Brain microvascular endothelial cell (primary cell): ENCODE measurements at regions not wholly inside any gene's neighbourhood (a gene's known extent, or its start where the extent isn't known, plus 50 kb on each side); places are given as distances from the start of the nearest gene placed in this dataset.

ENCODE experiments used
- DNase-seq: peaks from one replicate; pipeline ENCODE4 v3.0.0-alpha.2; 2020
- H3K27ac ChIP-seq: fragments of 250-450 bp; sonication (Bioruptor Pico); 2 replicates; pipeline ENCODE4 v1.5.1; 2020; ENCODE audit warnings: mild to moderate bottlenecking, moderate library complexity
- H3K27me3 ChIP-seq: fragments of 250-450 bp; sonication (Bioruptor Pico); replicated peaks from 2 replicates; pipeline ENCODE4 v1.5.1; 2020; ENCODE audit warnings: mild to moderate bottlenecking
- H3K36me3 ChIP-seq: fragments of 250-450 bp; sonication (Bioruptor Pico); replicated peaks from 2 replicates; pipeline ENCODE4 v1.5.1; 2020; ENCODE audit warnings: mild to moderate bottlenecking
- H3K4me3 ChIP-seq: 2 replicates; pipeline ENCODE4 v1.5.1; 2011; ENCODE audit warnings: low read depth, mild to moderate bottlenecking, control low read depth, low read length, moderate library complexity
- CTCF ChIP-seq: IDR thresholded peaks from 2 replicates; pipeline ENCODE4 v1.5.1; 2011; ENCODE audit warnings: low read depth, mild to moderate bottlenecking, moderate library complexity, low read length, control low read depth, inconsistent platforms; ENCODE audit errors: missing control alignments
- in situ Hi-C: cut with HindIII; loops from 2 replicates; pipeline ENCODE4 v1.10.0; 2017; ENCODE audit warnings: low sequenced_read_pairs, low pct_ligation_motif_present

- Histone ChIP-seq H3K36me3 (no peaks in the 10 kb centered on the region), H3K27ac (no peak overlapping the region), H3K27me3 (no peaks in the 10 kb centered on the region), H3K4me3 (no peak overlapping the region)
- no peak for TF ChIP-seq CTCF
- no peak for DNase-seq
- in situ Hi-C loops = no loop called here
These were observed 460.5 kb downstream of the DSC3 start for GRCh38 chr18:30582078-30582477.

GRCh38 chr18:30578707-30579106, 463.8 kb downstream of the DSC3 start:
- H3K4me3 ChIP-seq = no peak overlapping the region
- no peak for DNase-seq
- in situ Hi-C loops = no loop called here
- no peaks in the 10 kb centered on the region for H3K27me3 ChIP-seq
- no peaks in the 10 kb centered on the region for H3K36me3 ChIP-seq
- no peak for TF ChIP-seq CTCF
- H3K27ac ChIP-seq = no peak overlapping the region

GRCh38 chr18:30572214-30572613, 470.3 kb downstream of the DSC3 start:
- no peak for DNase-seq
- no peak overlapping the region for H3K27ac ChIP-seq
- H3K36me3 ChIP-seq = no peaks in the 10 kb centered on the region
- no peak overlapping the region for H3K4me3 ChIP-seq
- in situ Hi-C loops = no loop called here
- no peak for TF ChIP-seq CTCF
- H3K27me3 ChIP-seq = no peaks in the 10 kb centered on the region

- Histone ChIP-seq H3K27me3 (no peaks in the 10 kb centered on the region), H3K36me3 (no peaks in the 10 kb centered on the region), H3K27ac (no peak overlapping the region), H3K4me3 (no peak overlapping the region)
- in situ Hi-C loops = no loop called here
- TF ChIP-seq CTCF = no peak
- no peak for DNase-seq
These were observed 474.2 kb downstream of the DSC3 start for GRCh38 chr18:30568333-30568732.

GRCh38 chr18:30566877-30567276, 475.7 kb downstream of the DSC3 start:
- Histone ChIP-seq H3K4me3 (no peak overlapping the region), H3K27me3 (no peaks in the 10 kb centered on the region), H3K27ac (no peak overlapping the region), H3K36me3 (no peaks in the 10 kb centered on the region)
- in situ Hi-C loops = no loop called here
- no peak for TF ChIP-seq CTCF
- no peak for DNase-seq

- no peak for TF ChIP-seq CTCF
- Histone ChIP-seq H3K36me3 (no peaks in the 10 kb centered on the region), H3K27me3 (no peaks in the 10 kb centered on the region), H3K4me3 (no peak overlapping the region), H3K27ac (no peak overlapping the region)
- in situ Hi-C loops = no loop called here
- no peak for DNase-seq
These were observed 480.3 kb downstream of the DSC3 start for GRCh38 chr18:30562231-30562630.
